Endothelial cell of umbilical vein (primary cell): ENCODE measurements at regions not wholly inside any gene's neighbourhood (a gene's known extent, or its start where the extent isn't known, plus 50 kb on each side); places are given as distances from the start of the nearest gene placed in this dataset.

Source experiments
- BruUV-seq: library from RNA; stranded (reverse); fragments of 400-500 nt; replicated peaks from 2 replicates; lab custom pipeline; 2021; lab: Mats Ljungman, UMichigan
- CTCF ChIA-PET: fragments of 300-600, 350-600 bp; sonication (Branson Sonifier 250); formaldehyde crosslinking; loops from one replicate; lab custom pipeline; 2021; ENCODE audit warnings: antibody characterized with exemption, inconsistent platforms; lab: Charles Lee
- POLR2A ChIA-PET: fragments of 300-600, 350-600 bp; sonication (Branson Sonifier 250); formaldehyde crosslinking; loops from one replicate; lab custom pipeline; 2021; ENCODE audit warnings: antibody characterized with exemption, inconsistent platforms; lab: Charles Lee
- DNase-seq: peaks from one replicate; pipeline ENCODE4 v3.0.0-alpha.2; 2011; ENCODE audit warnings: low read depth, low spot score
- FAIRE-seq: peaks from 2 replicates; lab custom pipeline; 2011; peaks lifted over from hg19 to GRCh38; lab: Jason Lieb, UNC
- H2AFZ ChIP-seq: 2 replicates; pipeline ENCODE4 v1.6.0; 2012; ENCODE audit warnings: low read depth, low read length, control low read depth, inconsistent platforms
- H3K27ac ChIP-seq: 2 replicates; pipeline ENCODE4 v1.5.1; 2011; ENCODE audit warnings: low read depth, mild to moderate bottlenecking, control low read depth, low read length, moderate library complexity; ENCODE audit not compliant: insufficient read depth
- H3K27me3 ChIP-seq, 2 experiments: 2 replicates each; pipeline versions ENCODE4 v1.6.0 to v1.6.1; 2011; ENCODE audit warnings: low read length in 2 of 2, mixed read lengths in 1 of 2; ENCODE audit not compliant: control insufficient read depth in 2 of 2, insufficient read depth in 2 of 2
- H3K36me3 ChIP-seq, 2 experiments: 2 replicates in 1 of 2; 3 replicates in 1 of 2; pipeline ENCODE4 v1.5.1; 2011; ENCODE audit warnings: low read length in 2 of 2, mild to moderate bottlenecking in 1 of 2, moderate library complexity in 1 of 2; ENCODE audit not compliant: control insufficient read depth in 2 of 2, insufficient read depth in 2 of 2; ENCODE audit errors: extremely low read depth in 1 of 2
- H3K4me1 ChIP-seq: 3 replicates; pipeline ENCODE4 v1.5.1; 2011; ENCODE audit warnings: mild to moderate bottlenecking, low read length; ENCODE audit not compliant: control insufficient read depth, insufficient read depth; ENCODE audit errors: extremely low read depth
- H3K4me2 ChIP-seq: 2 replicates; pipeline ENCODE4 v1.6.1; 2011; ENCODE audit warnings: low read length, control low read depth, mixed read lengths; ENCODE audit not compliant: insufficient read depth
- H3K4me3 ChIP-seq, 3 experiments: fragments of 200-600 bp in 1 of 3; sonication (generic), shearing (Covaris generic) in 1 of 3; replicated peaks in 1 of 3; 2 replicates each; pipeline ENCODE4 v1.5.1; 2011 to 2016; ENCODE audit warnings: control low read depth in 3 of 3, low read length in 3 of 3, mild to moderate bottlenecking in 2 of 3, inconsistent platforms in 1 of 3, low read depth in 1 of 3, moderate library complexity in 1 of 3; ENCODE audit not compliant: insufficient read depth in 1 of 3
- H3K79me2 ChIP-seq: 2 replicates; pipeline ENCODE4 v1.6.0; 2012; ENCODE audit warnings: low read length, inconsistent platforms; ENCODE audit not compliant: control insufficient read depth, insufficient read depth
- H3K9ac ChIP-seq: replicated peaks from 2 replicates; pipeline ENCODE3; 2011; ENCODE audit warnings: low read length, control low read depth; ENCODE audit not compliant: insufficient read depth; ENCODE audit errors: extremely low read depth
- H3K9me1 ChIP-seq: replicated peaks from 3 replicates; pipeline ENCODE4 v1.6.0; 2011; ENCODE audit warnings: mild to moderate bottlenecking, low read length; ENCODE audit not compliant: control insufficient read depth, insufficient read depth; ENCODE audit errors: extremely low read depth
- H3K9me3 ChIP-seq: replicated peaks from 2 replicates; pipeline ENCODE4 v1.5.1; 2012; ENCODE audit warnings: low read length, inconsistent platforms; ENCODE audit not compliant: control insufficient read depth, insufficient read depth
- H4K20me1 ChIP-seq: replicated peaks from 2 replicates; pipeline ENCODE3; 2011; ENCODE audit warnings: mild to moderate bottlenecking, low read length; ENCODE audit not compliant: control insufficient read depth, insufficient read depth; ENCODE audit errors: extremely low read depth
- EZH2 ChIP-seq: IDR thresholded peaks from 2 replicates; pipeline ENCODE4 v1.6.1; 2012; ENCODE audit warnings: borderline replicate concordance, low read depth, mild to moderate bottlenecking, moderate library complexity, low read length, inconsistent platforms; ENCODE audit not compliant: severe bottlenecking
- FOS ChIP-seq: IDR thresholded peaks from 2 replicates; pipeline ENCODE4 v1.6.1; 2011; ENCODE audit warnings: mild to moderate bottlenecking, low read length, moderate library complexity, borderline replicate concordance; ENCODE audit not compliant: insufficient read depth
- JUN ChIP-seq: IDR thresholded peaks from 2 replicates; pipeline ENCODE4 v1.6.1; 2011; ENCODE audit warnings: borderline replicate concordance, low read depth; ENCODE audit not compliant: insufficient read length, insufficient read depth
- MYC ChIP-seq: IDR thresholded peaks from one replicate; pipeline ENCODE4 v1.6.1; 2011; ENCODE audit warnings: mild to moderate bottlenecking, low read depth, low read length
- POLR2A ChIP-seq: IDR thresholded peaks from 2 replicates; pipeline ENCODE4 v1.6.1; 2012; ENCODE audit warnings: low read depth, mild to moderate bottlenecking, control low read depth, low read length
- POLR2AphosphoS5 ChIP-seq: IDR thresholded peaks from 2 replicates; pipeline ENCODE4 v1.6.1; 2012; ENCODE audit warnings: low read depth, mild to moderate bottlenecking, control low read depth, low read length, moderate library complexity; ENCODE audit not compliant: insufficient read depth
- dilution Hi-C: fragments of 300-500 bp; cut with MboI; formaldehyde crosslinking; loops from one replicate; pipeline ENCODE4 v1.15.0; 2019; ENCODE audit warnings: low sequenced_read_pairs; ENCODE audit not compliant: extremely low pct_ligation_motif_present
- intact Hi-C: fragments of 100-400 bp; cut with micrococcal nuclease; formaldehyde crosslinking; loops from one replicate; pipeline ENCODE4 v1.10.0; 2022

- CTCF ChIA-PET, result interaction anchor here (1.0 to 1.2 kb wide), 2 partner anchors 63 to 65 kb away, joined by 3 to 5 read pairs; no protein-coding TSS in a partner anchor
- TF ChIP-seq EZH2 (no peak), POLR2AphosphoS5 (no peak), JUN (no peak)
- Histone ChIP-seq H3K79me2 (no peaks in the 10 kb centered on the region), H3K4me2 (no peak overlapping the region), H3K27ac (no peak overlapping the region), H3K9me3 (no peaks in the 10 kb centered on the region), H3K36me3 (no peaks in the 10 kb centered on the region), H2AFZ (no peak overlapping the region), H3K9ac (no peak overlapping the region), H3K9me1 (no peaks in the 10 kb centered on the region), H3K4me1 (no peaks in the 10 kb centered on the region), H3K4me3 (no peak overlapping the region), H3K27me3 (peaks cover 2 to 8% of the 10 kb centered on the region in 2 experiments), H4K20me1 (no peaks in the 10 kb centered on the region)
- BruUV-seq, result no TSS peak
- POLR2A ChIA-PET, result no interaction called here
- intact Hi-C loops (no loop called here), dilution Hi-C loops (no loop called here)
- DNase-seq (no peak), FAIRE-seq (no peak)
Observed at GRCh38 chr2:74778381-74779264, 55.3 kb upstream of the HK2 start.

- ChIA-PET POLR2A (no interaction called here), CTCF (interaction anchor here (1.2 kb wide), 1 partner anchor 64 kb away, joined by 5 read pairs; no protein-coding TSS in a partner anchor)
- Histone ChIP-seq H3K4me2 (no peak overlapping the region), H3K9me1 (no peaks in the 10 kb centered on the region), H3K4me1 (no peaks in the 10 kb centered on the region), H4K20me1 (no peaks in the 10 kb centered on the region), H3K9ac (no peak overlapping the region), H3K79me2 (no peaks in the 10 kb centered on the region), H2AFZ (no peak overlapping the region), H3K27me3 (peaks cover 2 to 8% of the 10 kb centered on the region in 2 experiments), H3K9me3 (no peaks in the 10 kb centered on the region), H3K36me3 (no peaks in the 10 kb centered on the region), H3K4me3 (no peak overlapping the region), H3K27ac (no peak overlapping the region)
- BruUV-seq, result no TSS peak
- FAIRE-seq (no peak), DNase-seq (no peak)
- intact Hi-C loops, result no loop called here
- dilution Hi-C loops, result no loop called here
- TF ChIP-seq MYC (no peak), POLR2AphosphoS5 (no peak), POLR2A (no peak), FOS (no peak), EZH2 (no peak)
Observed at GRCh38 chr2:74779265-74779558, 54.7 kb upstream of the HK2 start.
